H9 (cell line): ENCODE measurements at regions not wholly inside any gene's neighbourhood (a gene's known extent, or its start where the extent isn't known, plus 50 kb on each side); places are given as distances from the start of the nearest gene placed in this dataset.

Source experiments
- DNase-seq: peaks from one replicate; pipeline ENCODE4 v3.0.0-alpha.2; 2017
- H2AFZ ChIP-seq: one replicate; pipeline ENCODE4 v1.6.1; 2013; ENCODE audit warnings: mild to moderate bottlenecking, low read length, control low read depth, moderate library complexity
- H2AK5ac ChIP-seq: 2 replicates; pipeline ENCODE4 v1.6.1; 2013; ENCODE audit warnings: low read length, control low read depth, mixed read lengths; ENCODE audit not compliant: insufficient read length
- H2BK120ac ChIP-seq: one replicate; pipeline ENCODE4 v1.6.1; 2013; ENCODE audit warnings: low read depth, mild to moderate bottlenecking, low read length, control low read depth, inconsistent platforms; ENCODE audit not compliant: poor library complexity, severe bottlenecking
- H2BK12ac ChIP-seq: 2 replicates; pipeline ENCODE4 v1.6.1; 2013; ENCODE audit warnings: low read length, control low read depth, mixed read lengths, low read depth; ENCODE audit not compliant: insufficient read length
- H2BK15ac ChIP-seq: 2 replicates; pipeline ENCODE4 v1.6.1; 2013; ENCODE audit warnings: low read depth, low read length, control low read depth
- H2BK20ac ChIP-seq: one replicate; pipeline ENCODE4 v1.6.1; 2013; ENCODE audit warnings: low read depth, mild to moderate bottlenecking, low read length, control low read depth, inconsistent platforms; ENCODE audit not compliant: poor library complexity, severe bottlenecking
- H2BK5ac ChIP-seq: 2 replicates; pipeline ENCODE4 v1.6.1; 2013; ENCODE audit warnings: low read length, control low read depth, mixed read lengths; ENCODE audit not compliant: insufficient read length
- H3K14ac ChIP-seq: 2 replicates; pipeline ENCODE4 v1.6.1; 2013; ENCODE audit warnings: low read length, control low read depth; ENCODE audit not compliant: insufficient read depth
- H3K18ac ChIP-seq: 2 replicates; pipeline ENCODE4 v1.6.1; 2013; ENCODE audit warnings: low read depth, mild to moderate bottlenecking, mixed read lengths, low read length, control low read depth; ENCODE audit not compliant: insufficient read length
- H3K23ac ChIP-seq: 2 replicates; pipeline ENCODE4 v1.6.1; 2013; ENCODE audit warnings: low read length, control low read depth, mixed read lengths, low read depth; ENCODE audit not compliant: insufficient read length
- H3K23me2 ChIP-seq: 2 replicates; pipeline ENCODE4 v1.6.1; 2013; ENCODE audit warnings: low read depth, mild to moderate bottlenecking, mixed read lengths, low read length, control low read depth; ENCODE audit not compliant: insufficient read length, poor library complexity, severe bottlenecking
- H3K27ac ChIP-seq: 2 replicates; pipeline ENCODE4 v1.5.1; 2013; ENCODE audit warnings: low read length, control low read depth, mixed read lengths, low read depth; ENCODE audit not compliant: insufficient read length
- H3K27me3 ChIP-seq: 2 replicates; pipeline ENCODE4 v1.6.1; 2013; ENCODE audit warnings: low read length, control low read depth, inconsistent platforms; ENCODE audit not compliant: insufficient read depth
- H3K4ac ChIP-seq: 2 replicates; pipeline ENCODE4 v1.6.1; 2013; ENCODE audit warnings: low read depth, mild to moderate bottlenecking, control low read depth, inconsistent platforms, low read length, moderate library complexity
- H3K4me1 ChIP-seq: 2 replicates; pipeline ENCODE4 v1.6.1; 2013; ENCODE audit warnings: low read length, control low read depth, inconsistent platforms; ENCODE audit not compliant: insufficient read depth
- H3K4me2 ChIP-seq: 2 replicates; pipeline ENCODE4 v1.6.1; 2013; ENCODE audit warnings: low read length, control low read depth, mixed read lengths; ENCODE audit not compliant: insufficient read length, insufficient read depth
- H3K56ac ChIP-seq: 2 replicates; pipeline ENCODE4 v1.6.1; 2013; ENCODE audit warnings: low read depth, mild to moderate bottlenecking, mixed read lengths, low read length, control low read depth; ENCODE audit not compliant: insufficient read length
- H3K79me1 ChIP-seq: 2 replicates; pipeline ENCODE4 v1.6.1; 2013; ENCODE audit warnings: low read depth, mild to moderate bottlenecking, moderate library complexity, low read length, control low read depth, inconsistent platforms; ENCODE audit not compliant: insufficient read depth, poor library complexity, severe bottlenecking
- H3K79me2 ChIP-seq: 2 replicates; pipeline ENCODE4 v1.6.1; 2013; ENCODE audit warnings: low read length, control low read depth, inconsistent platforms; ENCODE audit not compliant: insufficient read depth
- H3K9ac ChIP-seq: 2 replicates; pipeline ENCODE4 v1.6.1; 2013; ENCODE audit warnings: low read length, control low read depth, mixed read lengths; ENCODE audit not compliant: insufficient read length; ENCODE audit errors: extremely low read depth
- H3K9me3 ChIP-seq: one replicate; pipeline ENCODE4 v1.6.1; 2013; ENCODE audit warnings: low read depth, low read length, inconsistent platforms; ENCODE audit not compliant: control insufficient read depth
- H3T11ph ChIP-seq: one replicate; pipeline ENCODE4 v1.6.1; 2013; ENCODE audit warnings: mild to moderate bottlenecking, low read length, control low read depth, inconsistent platforms
- H4K20me1 ChIP-seq: one replicate; pipeline ENCODE4 v1.6.1; 2013; ENCODE audit not compliant: control insufficient read depth, insufficient read length, insufficient read depth
- H4K5ac ChIP-seq: 2 replicates; pipeline ENCODE4 v1.6.1; 2013; ENCODE audit warnings: low read depth, mild to moderate bottlenecking, mixed read lengths, low read length, control low read depth; ENCODE audit not compliant: insufficient read length
- H4K8ac ChIP-seq: replicated peaks from 2 replicates; pipeline ENCODE4 v1.6.1; 2013; ENCODE audit warnings: low read length, control low read depth, mixed read lengths, low read depth; ENCODE audit not compliant: insufficient read length
- H4K91ac ChIP-seq: 2 replicates; pipeline ENCODE4 v1.6.1; 2013; ENCODE audit warnings: low read depth, mild to moderate bottlenecking, moderate library complexity, mixed read lengths, low read length, control low read depth; ENCODE audit not compliant: insufficient read length
- H3K27ac Mint-ChIP-seq, 3 experiments: 2 replicates in 2 of 3; 3 replicates in 1 of 3; pipeline ENCODE4 v1.8.0; 2020 to 2021; ENCODE audit warnings: mixed read lengths in 3 of 3, mild to moderate bottlenecking in 1 of 3, moderate library complexity in 1 of 3
- H3K27me3 Mint-ChIP-seq: 2 replicates; pipeline ENCODE4 v1.8.0; 2021; ENCODE audit warnings: low read depth, mild to moderate bottlenecking, moderate library complexity, mixed read lengths
- H3K36me3 Mint-ChIP-seq, 3 experiments: 2 replicates in 2 of 3; 3 replicates in 1 of 3; pipeline ENCODE4 v1.8.0; 2020 to 2021; ENCODE audit warnings: low read depth in 3 of 3, mixed read lengths in 3 of 3; ENCODE audit not compliant: insufficient read depth in 1 of 3
- H3K4me1 Mint-ChIP-seq, 2 experiments: 2 replicates each; pipeline ENCODE4 v1.8.0; 2020; ENCODE audit warnings: mixed read lengths in 2 of 2
- H3K4me3 Mint-ChIP-seq, 2 experiments: 2 replicates in 1 of 2; 3 replicates in 1 of 2; pipeline ENCODE4 v1.8.0; 2020 to 2021; ENCODE audit warnings: mild to moderate bottlenecking in 2 of 2, mixed read lengths in 2 of 2, moderate library complexity in 1 of 2
- H3K9me3 Mint-ChIP-seq, 2 experiments: 2 replicates in 1 of 2; 3 replicates in 1 of 2; pipeline ENCODE4 v1.8.0; 2020; ENCODE audit warnings: mild to moderate bottlenecking in 2 of 2, mixed read lengths in 2 of 2, moderate library complexity in 1 of 2
- WGBS: extraction: QIAGEN DNeasy Blood & Tissue Kit; methylation state at CpG from one replicate; pipeline ENCODE4 v1.1.7; 2013; ENCODE audit warnings: missing lambda C conversion rate, low lambda C conversion rate, mixed read lengths; ENCODE audit not compliant: insufficient read length; ENCODE audit errors: extremely low coverage; 5-methylcytosine and 5-hydroxymethylcytosine counted together
- TF ChIP-seq, protein P1 (sequence below): fragments of 200-600 bp; sonication (generic); conservative IDR thresholded peaks from 3 replicates; pipeline ENCODE4 v1.8.0; 2021; ENCODE audit warnings: antibody characterized with exemption, mild to moderate bottlenecking

DNA sequence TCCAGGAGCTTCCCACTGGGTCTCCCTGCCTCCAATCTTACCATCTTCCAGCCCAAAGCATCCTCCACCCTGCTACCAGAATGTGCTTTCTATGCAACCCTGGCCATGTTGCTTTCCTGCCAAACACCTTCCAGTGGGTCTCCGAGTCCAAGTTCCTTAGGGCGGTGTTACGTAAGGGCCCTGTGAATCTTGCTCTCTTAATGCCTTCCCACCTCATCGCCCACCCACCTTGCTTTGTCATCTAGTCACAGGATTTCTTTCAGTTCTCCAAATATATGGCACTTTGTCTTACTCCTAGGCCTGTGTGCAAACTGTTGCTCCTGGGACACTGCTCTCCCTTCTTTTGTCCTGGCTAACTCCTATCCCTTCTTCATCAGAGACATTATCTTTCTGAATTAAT lies 344.5 kb downstream of the RPS24 start:
- no peak overlapping the region for H3K23ac ChIP-seq
- Mint-ChIP-seq H3K27me3 (peaks cover 61% of the 10 kb centered on the region), H3K9me3 (peaks cover 8% of the 10 kb centered on the region in 2 experiments), H3K4me1 (peaks cover 29 to 30% of the 10 kb centered on the region in 2 experiments), H3K27ac (no peak overlapping the region), H3K4me3 (no peak overlapping the region; a peak in 1 of 5 replicates), H3K36me3 (peaks cover 3 to 11% (median 8%) of the 10 kb centered on the region in 3 experiments; a peak in 4 of 7 replicates)
- H3K56ac ChIP-seq, result no peak overlapping the region
- no peaks in the 10 kb centered on the region for H3K79me2 ChIP-seq
- H4K20me1 ChIP-seq, result no peaks in the 10 kb centered on the region
- H2AK5ac ChIP-seq, result no peak overlapping the region
- H4K91ac ChIP-seq, result no peak overlapping the region
- H3K4me2 ChIP-seq, result no peak overlapping the region
- no peaks in the 10 kb centered on the region for H3K23me2 ChIP-seq
- no peak overlapping the region for H2BK120ac ChIP-seq
- no peak for DNase-seq
- TF ChIP-seq, protein P1, sequence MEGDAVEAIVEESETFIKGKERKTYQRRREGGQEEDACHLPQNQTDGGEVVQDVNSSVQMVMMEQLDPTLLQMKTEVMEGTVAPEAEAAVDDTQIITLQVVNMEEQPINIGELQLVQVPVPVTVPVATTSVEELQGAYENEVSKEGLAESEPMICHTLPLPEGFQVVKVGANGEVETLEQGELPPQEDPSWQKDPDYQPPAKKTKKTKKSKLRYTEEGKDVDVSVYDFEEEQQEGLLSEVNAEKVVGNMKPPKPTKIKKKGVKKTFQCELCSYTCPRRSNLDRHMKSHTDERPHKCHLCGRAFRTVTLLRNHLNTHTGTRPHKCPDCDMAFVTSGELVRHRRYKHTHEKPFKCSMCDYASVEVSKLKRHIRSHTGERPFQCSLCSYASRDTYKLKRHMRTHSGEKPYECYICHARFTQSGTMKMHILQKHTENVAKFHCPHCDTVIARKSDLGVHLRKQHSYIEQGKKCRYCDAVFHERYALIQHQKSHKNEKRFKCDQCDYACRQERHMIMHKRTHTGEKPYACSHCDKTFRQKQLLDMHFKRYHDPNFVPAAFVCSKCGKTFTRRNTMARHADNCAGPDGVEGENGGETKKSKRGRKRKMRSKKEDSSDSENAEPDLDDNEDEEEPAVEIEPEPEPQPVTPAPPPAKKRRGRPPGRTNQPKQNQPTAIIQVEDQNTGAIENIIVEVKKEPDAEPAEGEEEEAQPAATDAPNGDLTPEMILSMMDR, result no peak
- no peak overlapping the region for H2BK15ac ChIP-seq
- no peak overlapping the region for H2BK12ac ChIP-seq
- H3K14ac ChIP-seq, result no peak overlapping the region
- no peaks in the 10 kb centered on the region for H3K27me3 ChIP-seq
- no peak overlapping the region for H2BK20ac ChIP-seq
- no peaks in the 10 kb centered on the region for H3K9me3 ChIP-seq
- no peak overlapping the region for H3K9ac ChIP-seq
- H3K18ac ChIP-seq, result no peak overlapping the region
- WGBS, result no CpG with 5 or more reads among the region's 4 CpGs
- no peak overlapping the region for H2BK5ac ChIP-seq
- no peak overlapping the region for H2AFZ ChIP-seq
- no peak overlapping the region for H4K5ac ChIP-seq
- H4K8ac ChIP-seq, result no peak overlapping the region
- H3K27ac ChIP-seq, result no peak overlapping the region
- no peaks in the 10 kb centered on the region for H3K4me1 ChIP-seq
- no peak overlapping the region for H3T11ph ChIP-seq
- H3K79me1 ChIP-seq, result no peaks in the 10 kb centered on the region
- no peak overlapping the region for H3K4ac ChIP-seq
